Heart left ventricle (tissue), 13 donors: ENCODE measurements at regions not wholly inside any gene's neighbourhood (a gene's known extent, or its start where the extent isn't known, plus 50 kb on each side); places are given as distances from the start of the nearest gene placed in this dataset.

ENCODE experiments used
- CTCF ChIP-seq, 12 donors: fragments of 200-600 bp; sonication (generic) in 4 of 12; IDR thresholded peaks; one replicate each; pipeline versions ENCODE4 v1.5.0 to v1.8.0; 2018 to 2022; ENCODE audit warnings: antibody characterized with exemption in 12 of 12, mild to moderate bottlenecking in 5 of 12
- POLR2A ChIP-seq, 2 donors: fragments of 450-650 bp; IDR thresholded peaks; one replicate each; pipeline ENCODE4 v1.6.1; 2017; ENCODE audit warnings: antibody characterized with exemption in 2 of 2, mild to moderate bottlenecking in 2 of 2, moderate library complexity in 2 of 2
- donor health status: ischemic (EF 13 %, LVEDD 7.1; RV severe dilation, severe dysfunction).
- donor health status: DM: no; HTN: yes; CAD: no.
- donor health status: DM: no; HTN: no; CAD: no.
- donor health status: ischemic (EF 25% LVEDD 6.9; RV normal size, moderate dysfunction).
- donor health status: ischemic (EF 25% LVEDD 5.7; RV mildly dilated, moderate dysfunction).
- donor health status: ischemic (EF 35%, LVEDD 5.7; RV mildly dilated, moderate dysfunction).
- donor health status: nonischemic (EF 11% LVEDD 7.7; RV severe dilation, severe dysfunction).
- donor health status: DM: yes; HTN: yes; CAD: no.
- donor health status: PGD.
- donor health status: ischemic (EF 29% LVEDD 5.4; RV normal size, mild dysfunction).
- donor health status: nonischemic (EF 23%, LVEDD 6.1; RV moderate dilation, normal function).

- TF ChIP-seq CTCF (IDR thresholded peaks at IDR 0.05) (no peak), POLR2A (IDR thresholded peaks at IDR 0.05) (no peak)
Measured at GRCh38 chr3:71994203-71994602, 209.3 kb upstream of the PROK2 start.
